ENCODE measurements at regions not wholly inside any gene's neighbourhood (a gene's known extent, or its start where the extent isn't known, plus 50 kb on each side); places are given as distances from the start of the nearest gene placed in this dataset.

GRCh38 chr5:103909391-103909790 lies 346.8 kb upstream of the NUDT12 start:
- intact Hi-C loops (cut with DNase I), result no loop called here
- Histone ChIP-seq H3K27me3 (replicated peaks; ENCODE audit: insufficient read depth) (no peaks in the 10 kb centered on the region), H3K36me3 (no peaks in the 10 kb centered on the region), H3K27ac (no peak overlapping the region), H3K9me3 (no peaks in the 10 kb centered on the region), H3K4me1 (replicated peaks) (no peaks in the 10 kb centered on the region), H3K4me3 (no peak overlapping the region)
- TF ChIP-seq POLR2A (IDR thresholded peaks at IDR 0.05) (no peak), CTCF (IDR thresholded peaks at IDR 0.05) (no peak), POLR2AphosphoS5 (IDR thresholded peaks at IDR 0.05) (no peak)
- DNase-seq (ENCODE audit: low spot score), result no peak
- WGBS, result 73% methylated on average over 3 of the region's 3 CpGs

- 62% methylated on average over 9 of the region's 9 CpGs for WGBS
- no peaks in the 10 kb centered on the region for H3K36me3 ChIP-seq
Observed at GRCh38 chr5:103908336-103909080, 345.9 kb upstream of the NUDT12 start.

GRCh38 chr5:103907001-103907400 lies 344.4 kb upstream of the NUDT12 start:
- intact Hi-C loops (cut with DNase I), result no loop called here
- H3K27me3 ChIP-seq (replicated peaks; ENCODE audit: insufficient read depth), result no peaks in the 10 kb centered on the region
- 0% methylated on average over 1 of the region's 1 CpG for WGBS

More at GRCh38 chr5:103908336-103909080, 345.9 kb upstream of the NUDT12 start:
- no peak for TF ChIP-seq POLR2A (IDR thresholded peaks at IDR 0.05)
- no peak for TF ChIP-seq POLR2AphosphoS5 (IDR thresholded peaks at IDR 0.05)
- TF ChIP-seq CTCF (IDR thresholded peaks at IDR 0.05), result no peak
- no peaks in the 10 kb centered on the region for H3K4me1 ChIP-seq (replicated peaks)
- intact Hi-C loops (cut with DNase I), result no loop called here
- no peak overlapping the region for H3K4me3 ChIP-seq
- DNase-seq (ENCODE audit: low spot score), result no peak
- no peaks in the 10 kb centered on the region for H3K9me3 ChIP-seq
- no peaks in the 10 kb centered on the region for H3K27me3 ChIP-seq (replicated peaks; ENCODE audit: insufficient read depth)
- no peak overlapping the region for H3K27ac ChIP-seq

GRCh38 chr5:103904651-103905050 lies 342.1 kb upstream of the NUDT12 start:
- 90% methylated on average over 1 of the region's 1 CpG for WGBS
- no peak for TF ChIP-seq POLR2A (IDR thresholded peaks at IDR 0.05)

More at GRCh38 chr5:103907001-103907400, 344.4 kb upstream of the NUDT12 start:
- no peaks in the 10 kb centered on the region for H3K4me1 ChIP-seq (replicated peaks)
- H3K9me3 ChIP-seq, result no peaks in the 10 kb centered on the region
- TF ChIP-seq POLR2AphosphoS5 (IDR thresholded peaks at IDR 0.05), result no peak
- TF ChIP-seq CTCF (IDR thresholded peaks at IDR 0.05), result no peak
- no peak for TF ChIP-seq POLR2A (IDR thresholded peaks at IDR 0.05)
- no peak overlapping the region for H3K4me3 ChIP-seq
- DNase-seq (ENCODE audit: low spot score), result no peak
- no peak overlapping the region for H3K27ac ChIP-seq
- no peaks in the 10 kb centered on the region for H3K36me3 ChIP-seq

GRCh38 chr5:103902893-103903292 lies 340.3 kb upstream of the NUDT12 start:
- Histone ChIP-seq H3K9me3 (no peaks in the 10 kb centered on the region), H3K4me3 (no peak overlapping the region), H3K27ac (no peak overlapping the region), H3K4me1 (replicated peaks) (no peaks in the 10 kb centered on the region), H3K27me3 (replicated peaks; ENCODE audit: insufficient read depth) (no peaks in the 10 kb centered on the region), H3K36me3 (no peaks in the 10 kb centered on the region)
- TF ChIP-seq POLR2AphosphoS5 (IDR thresholded peaks at IDR 0.05) (no peak), CTCF (IDR thresholded peaks at IDR 0.05) (no peak), POLR2A (IDR thresholded peaks at IDR 0.05) (no peak)
- WGBS, result 88% methylated on average over 3 of the region's 3 CpGs
- no peak for DNase-seq (ENCODE audit: low spot score)
- intact Hi-C loops (cut with DNase I), result no loop called here

More at GRCh38 chr5:103904651-103905050, 342.1 kb upstream of the NUDT12 start:
- no peak for DNase-seq (ENCODE audit: low spot score)
- no peak overlapping the region for H3K27ac ChIP-seq
- no peaks in the 10 kb centered on the region for H3K4me1 ChIP-seq (replicated peaks)
- no peak overlapping the region for H3K4me3 ChIP-seq
- no peaks in the 10 kb centered on the region for H3K36me3 ChIP-seq
- intact Hi-C loops (cut with DNase I), result no loop called here
- no peaks in the 10 kb centered on the region for H3K9me3 ChIP-seq
- no peaks in the 10 kb centered on the region for H3K27me3 ChIP-seq (replicated peaks; ENCODE audit: insufficient read depth)
